Thymus (tissue), 11 donors: ENCODE measurements at regions not wholly inside any gene's neighbourhood (a gene's known extent, or its start where the extent isn't known, plus 50 kb on each side); places are given as distances from the start of the nearest gene placed in this dataset.

ENCODE experiments used
- DNase-seq, 9 donors: peaks; one replicate each; pipeline ENCODE4 v3.0.0-alpha.2; 2013; ENCODE audit warnings: low spot score in 9 of 9, low read depth in 6 of 9, missing footprints in 1 of 9
- H3K27ac ChIP-seq, 2 donors: one replicate each; pipeline ENCODE4 v1.5.1; 2013; ENCODE audit warnings: control low read depth in 1 of 2, low read depth in 1 of 2, low read length in 1 of 2, mild to moderate bottlenecking in 1 of 2, moderate library complexity in 1 of 2
- H3K27me3 ChIP-seq, 2 donors: one replicate each; pipeline ENCODE4 v1.5.1; 2013; ENCODE audit warnings: low read length in 1 of 2; ENCODE audit not compliant: control insufficient read depth in 2 of 2, insufficient read depth in 1 of 2
- H3K36me3 ChIP-seq, 2 donors: one replicate each; pipeline ENCODE4 v1.5.1; 2013; ENCODE audit warnings: low read length in 1 of 2, mild to moderate bottlenecking in 1 of 2, moderate library complexity in 1 of 2; ENCODE audit not compliant: control insufficient read depth in 2 of 2, insufficient read depth in 2 of 2
- H3K4me1 ChIP-seq, 2 donors: one replicate each; pipeline ENCODE4 v1.5.1; 2013; ENCODE audit warnings: low read length in 2 of 2; ENCODE audit not compliant: control insufficient read depth in 2 of 2, insufficient read depth in 2 of 2
- H3K4me3 ChIP-seq, 2 donors: one replicate each; pipeline ENCODE4 v1.5.1; 2013; ENCODE audit warnings: low read length in 2 of 2, control low read depth in 1 of 2, mild to moderate bottlenecking in 1 of 2
- H3K9me3 ChIP-seq, 2 donors: one replicate each; pipeline ENCODE4 v1.5.1; 2013; ENCODE audit warnings: low read length in 1 of 2, mild to moderate bottlenecking in 1 of 2; ENCODE audit not compliant: control insufficient read depth in 2 of 2, insufficient read depth in 1 of 2
- WGBS: extraction: QIAGEN DNeasy Blood & Tissue Kit; methylation state at CpG from one replicate; pipeline ENCODE4 v1.1.7; 2013; 5-methylcytosine and 5-hydroxymethylcytosine counted together
- donor health status: healthy.

GRCh38 chr17:11002417-11002816, 164.5 kb upstream of the PIRT start:
- no peak overlapping the region for H3K27ac ChIP-seq
- no peaks in the 10 kb centered on the region for H3K36me3 ChIP-seq
- DNase-seq = no peak
- no peaks in the 10 kb centered on the region for H3K4me1 ChIP-seq
- 60% methylated on average over 2 of the region's 2 CpGs for WGBS
- H3K27me3 ChIP-seq = no peaks in the 10 kb centered on the region
- no peak overlapping the region for H3K4me3 ChIP-seq
- H3K9me3 ChIP-seq = no peaks in the 10 kb centered on the region

- DNase-seq = no peak
Measured at GRCh38 chr17:11001651-11002050, 163.8 kb upstream of the PIRT start.

GRCh38 chr17:10999484-10999883, 161.6 kb upstream of the PIRT start:
- H3K4me3 ChIP-seq = no peak overlapping the region
- H3K9me3 ChIP-seq = no peaks in the 10 kb centered on the region
- no peaks in the 10 kb centered on the region for H3K4me1 ChIP-seq
- H3K27me3 ChIP-seq = no peaks in the 10 kb centered on the region
- no peaks in the 10 kb centered on the region for H3K36me3 ChIP-seq
- WGBS = 75% methylated on average over 2 of the region's 2 CpGs
- H3K27ac ChIP-seq = no peak overlapping the region
- no peak for DNase-seq

More at GRCh38 chr17:11001651-11002050, 163.8 kb upstream of the PIRT start:
- Histone ChIP-seq H3K4me3 (no peak overlapping the region), H3K36me3 (no peaks in the 10 kb centered on the region), H3K9me3 (no peaks in the 10 kb centered on the region), H3K4me1 (no peaks in the 10 kb centered on the region), H3K27me3 (no peaks in the 10 kb centered on the region), H3K27ac (no peak overlapping the region)
- 57% methylated on average over 4 of the region's 4 CpGs for WGBS

- no peak for DNase-seq
- Histone ChIP-seq H3K4me1 (no peaks in the 10 kb centered on the region), H3K4me3 (no peak overlapping the region), H3K9me3 (no peaks in the 10 kb centered on the region), H3K27me3 (no peaks in the 10 kb centered on the region), H3K27ac (no peak overlapping the region), H3K36me3 (no peaks in the 10 kb centered on the region)
- 56% methylated on average over 7 of the region's 7 CpGs for WGBS
Measured at GRCh38 chr17:10993126-10993525, 155.2 kb upstream of the PIRT start.

- Histone ChIP-seq H3K4me3 (no peak overlapping the region), H3K9me3 (no peaks in the 10 kb centered on the region), H3K4me1 (no peaks in the 10 kb centered on the region), H3K36me3 (no peaks in the 10 kb centered on the region), H3K27me3 (no peaks in the 10 kb centered on the region), H3K27ac (no peak overlapping the region)
- DNase-seq = no peak
- whole genome bisulfite sequencing = 57% methylated on average over 10 of the region's 10 CpGs
Measured at GRCh38 chr17:10992106-10992880, 154.4 kb upstream of the PIRT start.

GRCh38 chr17:10987786-10988185, 149.9 kb upstream of the PIRT start:
- Histone ChIP-seq H3K27me3 (no peaks in the 10 kb centered on the region), H3K27ac (no peak overlapping the region), H3K36me3 (no peaks in the 10 kb centered on the region), H3K4me3 (no peak overlapping the region), H3K9me3 (no peaks in the 10 kb centered on the region), H3K4me1 (no peaks in the 10 kb centered on the region)
- DNase-seq = no peak
- WGBS = 90% methylated on average over 5 of the region's 5 CpGs

- Histone ChIP-seq H3K9me3 (no peaks in the 10 kb centered on the region), H3K4me1 (no peaks in the 10 kb centered on the region), H3K36me3 (no peaks in the 10 kb centered on the region), H3K27me3 (no peaks in the 10 kb centered on the region), H3K4me3 (no peak overlapping the region), H3K27ac (no peak overlapping the region)
- DNase-seq = no peak
- 95% methylated on average over 3 of the region's 3 CpGs for WGBS
Measured at GRCh38 chr17:10984220-10984619, 146.3 kb upstream of the PIRT start.

- DNase-seq = no peak
- WGBS = 93% methylated on average over 4 of the region's 4 CpGs
- H3K36me3 ChIP-seq = no peaks in the 10 kb centered on the region
- H3K27ac ChIP-seq = no peak overlapping the region
- no peaks in the 10 kb centered on the region for H3K27me3 ChIP-seq
- H3K4me3 ChIP-seq = no peak overlapping the region
- H3K9me3 ChIP-seq = no peaks in the 10 kb centered on the region
- H3K4me1 ChIP-seq = no peaks in the 10 kb centered on the region
Measured at GRCh38 chr17:10976401-10976800, 138.5 kb upstream of the PIRT start.

- H3K9me3 ChIP-seq = no peaks in the 10 kb centered on the region
- H3K27ac ChIP-seq = no peak overlapping the region
- H3K4me3 ChIP-seq = no peak overlapping the region
- no peak for DNase-seq
- no peaks in the 10 kb centered on the region for H3K27me3 ChIP-seq
- H3K4me1 ChIP-seq = no peaks in the 10 kb centered on the region
- no peaks in the 10 kb centered on the region for H3K36me3 ChIP-seq
Measured at GRCh38 chr17:10968007-10968406, 130.1 kb upstream of the PIRT start.
